ENCODE measurements at regions not wholly inside any gene's neighbourhood (a gene's known extent, or its start where the extent isn't known, plus 50 kb on each side); places are given as distances from the start of the nearest gene placed in this dataset.

DNA sequence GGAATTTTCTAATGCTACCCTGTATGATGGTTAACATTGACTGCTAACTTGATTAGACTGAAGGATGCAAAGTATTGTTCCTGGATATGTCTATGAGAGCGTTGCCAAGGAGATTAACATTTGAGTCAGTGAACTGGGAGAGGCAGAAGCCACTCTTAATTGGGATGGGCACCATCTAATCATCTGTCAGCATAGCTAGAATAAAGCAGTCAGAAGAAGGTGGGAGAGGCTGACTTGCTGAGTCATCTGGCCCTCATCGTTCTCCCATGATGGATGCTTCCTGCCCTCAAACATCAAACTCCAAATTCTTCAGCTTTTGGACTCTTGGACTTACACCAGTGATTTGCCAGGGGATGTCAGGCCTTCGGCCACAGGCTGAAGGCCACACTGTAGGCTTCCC lies 878.5 kb downstream of the PCDH7 start:
- TF ChIP-seq, protein P1, sequence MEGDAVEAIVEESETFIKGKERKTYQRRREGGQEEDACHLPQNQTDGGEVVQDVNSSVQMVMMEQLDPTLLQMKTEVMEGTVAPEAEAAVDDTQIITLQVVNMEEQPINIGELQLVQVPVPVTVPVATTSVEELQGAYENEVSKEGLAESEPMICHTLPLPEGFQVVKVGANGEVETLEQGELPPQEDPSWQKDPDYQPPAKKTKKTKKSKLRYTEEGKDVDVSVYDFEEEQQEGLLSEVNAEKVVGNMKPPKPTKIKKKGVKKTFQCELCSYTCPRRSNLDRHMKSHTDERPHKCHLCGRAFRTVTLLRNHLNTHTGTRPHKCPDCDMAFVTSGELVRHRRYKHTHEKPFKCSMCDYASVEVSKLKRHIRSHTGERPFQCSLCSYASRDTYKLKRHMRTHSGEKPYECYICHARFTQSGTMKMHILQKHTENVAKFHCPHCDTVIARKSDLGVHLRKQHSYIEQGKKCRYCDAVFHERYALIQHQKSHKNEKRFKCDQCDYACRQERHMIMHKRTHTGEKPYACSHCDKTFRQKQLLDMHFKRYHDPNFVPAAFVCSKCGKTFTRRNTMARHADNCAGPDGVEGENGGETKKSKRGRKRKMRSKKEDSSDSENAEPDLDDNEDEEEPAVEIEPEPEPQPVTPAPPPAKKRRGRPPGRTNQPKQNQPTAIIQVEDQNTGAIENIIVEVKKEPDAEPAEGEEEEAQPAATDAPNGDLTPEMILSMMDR (IDR thresholded peaks at IDR 0.05; ENCODE audit: low read depth, low read length) = no peak
- no peak for DNase-seq (ENCODE audit: extremely low read depth, low read depth)

DNA sequence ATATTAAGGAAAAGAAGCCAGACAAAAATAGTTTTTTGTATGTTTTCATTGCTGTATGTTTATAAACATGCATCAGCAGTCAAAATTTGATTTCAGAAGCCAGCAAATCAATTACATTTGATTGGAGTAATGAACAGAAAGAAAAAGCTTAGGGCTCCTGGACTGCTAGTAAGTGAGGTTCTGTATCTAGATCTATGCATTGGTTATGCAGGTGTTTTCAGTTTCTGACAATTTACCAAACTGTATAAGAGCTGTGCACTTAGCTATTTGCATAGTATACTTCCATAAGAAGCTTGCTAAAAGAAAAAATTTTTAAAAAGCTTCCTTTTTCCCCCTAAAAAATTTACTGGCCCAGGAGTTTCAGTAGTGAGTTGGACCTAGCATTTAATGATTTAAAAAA lies 881.6 kb downstream of the PCDH7 start:
- DNase-seq (ENCODE audit: extremely low read depth, low read depth) = no peak

DNA sequence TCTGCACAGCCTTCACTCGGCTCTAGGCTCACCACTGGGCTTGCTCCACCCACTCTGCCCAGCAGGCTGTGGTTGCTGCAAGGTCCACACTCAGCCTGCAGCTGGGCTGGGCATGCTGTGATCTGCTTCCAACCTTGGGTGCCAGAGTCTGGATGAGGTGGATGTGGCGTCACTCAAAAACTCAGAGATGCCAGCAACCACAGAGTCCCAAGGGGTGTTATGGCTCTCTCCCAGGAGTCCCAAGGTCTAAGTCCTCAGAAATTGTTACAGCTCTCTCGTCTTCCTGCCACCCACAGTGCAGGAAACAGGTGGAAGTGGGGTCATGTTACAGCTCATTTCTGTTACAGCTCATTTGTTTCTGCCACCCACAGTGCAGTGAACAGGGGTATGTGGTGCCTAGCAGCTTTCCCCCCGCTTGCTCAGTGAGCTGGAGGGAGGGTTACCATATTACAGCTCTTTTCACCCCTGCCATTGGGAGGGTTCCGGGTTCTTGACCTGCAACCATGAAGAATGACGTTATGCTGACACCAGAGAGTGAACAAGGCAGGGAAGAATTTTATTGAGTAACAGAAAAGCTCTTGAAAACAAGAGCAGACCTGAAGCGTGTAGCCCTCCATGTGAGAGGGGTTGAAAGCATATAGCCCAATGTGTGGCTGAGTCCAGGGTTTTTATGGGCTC lies 893.9 kb downstream of the PCDH7 start:
- no peak for DNase-seq (ENCODE audit: extremely low read depth, low read depth)
- TF ChIP-seq, protein P1 (IDR thresholded peaks at IDR 0.05; ENCODE audit: low read depth, low read length) = no peak

More for the DNA sequence above, 881.6 kb downstream of the PCDH7 start:
- TF ChIP-seq, protein P1 (IDR thresholded peaks at IDR 0.05; ENCODE audit: low read depth, low read length) = no peak

DNA sequence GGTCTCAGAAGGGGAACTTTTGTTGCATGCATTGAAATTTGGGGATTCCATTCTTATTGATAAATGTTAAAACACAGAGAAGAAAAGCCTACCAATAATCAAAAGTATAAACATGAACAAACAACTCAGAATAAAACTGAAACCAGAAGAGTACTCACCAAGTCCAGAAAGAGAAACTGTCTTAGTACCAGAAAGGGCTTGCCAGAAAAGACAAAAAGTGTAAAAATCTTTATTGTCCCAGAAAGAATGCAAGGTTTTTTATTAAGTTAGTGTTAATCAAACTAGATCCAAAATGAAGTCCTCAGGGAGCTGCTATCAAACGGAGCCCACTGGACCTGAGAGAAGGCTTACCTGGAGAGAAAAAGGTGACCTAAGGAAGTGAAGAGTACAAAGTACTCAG lies 897.5 kb downstream of the PCDH7 start:
- no peak for DNase-seq (ENCODE audit: extremely low read depth, low read depth)
- TF ChIP-seq, protein P1 (IDR thresholded peaks at IDR 0.05; ENCODE audit: low read depth, low read length) = no peak

DNA sequence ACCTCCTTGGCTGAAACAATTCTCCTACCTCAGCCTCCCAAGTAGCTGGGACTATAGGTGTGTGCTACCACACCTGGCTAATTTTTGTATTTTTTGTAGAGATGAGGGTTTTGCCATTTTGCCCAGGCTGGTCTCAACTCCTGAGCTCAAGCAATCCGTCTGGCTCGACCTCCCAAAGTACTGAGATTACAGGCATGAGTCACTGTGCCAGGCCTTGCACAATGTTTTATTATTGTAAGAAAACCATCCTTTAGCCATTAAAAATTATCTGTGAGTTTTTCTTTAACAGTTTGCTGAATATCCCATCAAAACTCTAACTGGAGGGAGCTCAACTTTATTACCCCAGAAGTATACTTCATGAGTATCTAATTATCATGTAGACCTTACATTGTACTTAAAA lies 900.3 kb downstream of the PCDH7 start:
- TF ChIP-seq, protein P1 (IDR thresholded peaks at IDR 0.05; ENCODE audit: low read depth, low read length) = no peak
- no peak for DNase-seq (ENCODE audit: extremely low read depth, low read depth)

DNA sequence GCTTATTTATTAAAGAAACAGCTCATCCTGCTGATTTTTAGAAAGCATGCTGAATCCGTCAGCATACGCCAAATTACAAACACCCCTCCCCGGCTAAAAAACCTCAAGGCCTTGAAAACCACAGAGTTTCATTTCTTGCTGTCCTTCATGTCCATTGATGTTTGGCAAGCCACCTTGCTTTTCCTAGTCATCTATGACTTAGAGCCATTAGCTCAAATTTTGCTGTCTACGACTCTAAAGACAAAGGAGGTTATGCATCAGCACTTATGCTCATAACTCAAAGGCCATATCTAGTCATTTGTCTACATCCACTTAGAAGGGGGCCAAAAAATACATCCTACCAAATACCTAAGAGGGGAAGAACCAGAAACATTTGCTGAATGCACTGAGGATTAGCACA lies 925.1 kb downstream of the PCDH7 start:
- no peak for DNase-seq (ENCODE audit: extremely low read depth, low read depth)
- TF ChIP-seq, protein P1 (IDR thresholded peaks at IDR 0.05; ENCODE audit: low read depth, low read length) = no peak

DNA sequence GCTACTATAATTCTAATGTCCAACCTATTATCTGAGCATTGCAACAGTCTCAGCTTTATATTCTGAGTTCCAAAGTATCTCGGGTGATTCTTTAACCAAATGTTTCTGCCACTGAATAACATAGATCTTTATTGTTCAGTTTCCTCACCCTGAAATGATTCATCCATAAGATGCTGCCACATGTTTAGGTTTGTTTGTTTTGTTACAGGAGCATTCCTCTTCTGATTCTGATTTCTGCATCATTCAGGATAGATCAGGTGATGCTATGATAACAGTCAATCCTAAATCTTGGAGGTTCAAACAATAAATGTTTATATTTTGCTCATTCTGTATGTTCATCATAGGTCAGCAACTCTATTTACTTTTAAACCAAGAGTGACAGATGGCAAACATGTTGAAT lies 927.6 kb downstream of the PCDH7 start:
- TF ChIP-seq, protein P1 (IDR thresholded peaks at IDR 0.05; ENCODE audit: low read depth, low read length) = no peak
- no peak for DNase-seq (ENCODE audit: extremely low read depth, low read depth)
